ENCODE measurements at regions not wholly inside any gene's neighbourhood (a gene's known extent, or its start where the extent isn't known, plus 50 kb on each side); places are given as distances from the start of the nearest gene placed in this dataset.

DNA sequence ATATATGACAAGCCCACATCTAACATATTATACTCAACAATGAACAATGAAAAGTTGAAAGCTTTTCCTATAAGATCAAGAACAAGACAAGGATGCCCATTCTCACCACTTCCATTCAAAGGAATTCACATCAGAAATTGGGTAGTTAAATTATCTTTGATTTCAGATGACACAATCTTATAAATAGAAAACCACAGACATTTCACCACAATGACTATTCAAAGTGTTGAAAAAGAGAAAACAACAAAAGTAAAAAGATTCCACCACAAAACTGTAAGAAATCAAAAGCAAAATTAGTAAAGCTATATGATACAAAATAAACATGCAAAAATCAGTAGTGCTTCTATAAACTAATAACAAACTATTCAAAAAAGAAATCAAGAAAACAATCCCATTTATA, 279.7 kb upstream of the MYT1L start:
- TF ChIP-seq, protein P1, sequence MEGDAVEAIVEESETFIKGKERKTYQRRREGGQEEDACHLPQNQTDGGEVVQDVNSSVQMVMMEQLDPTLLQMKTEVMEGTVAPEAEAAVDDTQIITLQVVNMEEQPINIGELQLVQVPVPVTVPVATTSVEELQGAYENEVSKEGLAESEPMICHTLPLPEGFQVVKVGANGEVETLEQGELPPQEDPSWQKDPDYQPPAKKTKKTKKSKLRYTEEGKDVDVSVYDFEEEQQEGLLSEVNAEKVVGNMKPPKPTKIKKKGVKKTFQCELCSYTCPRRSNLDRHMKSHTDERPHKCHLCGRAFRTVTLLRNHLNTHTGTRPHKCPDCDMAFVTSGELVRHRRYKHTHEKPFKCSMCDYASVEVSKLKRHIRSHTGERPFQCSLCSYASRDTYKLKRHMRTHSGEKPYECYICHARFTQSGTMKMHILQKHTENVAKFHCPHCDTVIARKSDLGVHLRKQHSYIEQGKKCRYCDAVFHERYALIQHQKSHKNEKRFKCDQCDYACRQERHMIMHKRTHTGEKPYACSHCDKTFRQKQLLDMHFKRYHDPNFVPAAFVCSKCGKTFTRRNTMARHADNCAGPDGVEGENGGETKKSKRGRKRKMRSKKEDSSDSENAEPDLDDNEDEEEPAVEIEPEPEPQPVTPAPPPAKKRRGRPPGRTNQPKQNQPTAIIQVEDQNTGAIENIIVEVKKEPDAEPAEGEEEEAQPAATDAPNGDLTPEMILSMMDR (IDR thresholded peaks at IDR 0.05; ENCODE audit: low read depth, low read length), result no peak
- TF ChIP-seq EZH2phosphoT487 (IDR thresholded peaks at IDR 0.05; ENCODE audit: low read depth), result no peak
